Head of caudate nucleus (tissue), 42 donors: ENCODE measurements at regions not wholly inside any gene's neighbourhood (a gene's known extent, or its start where the extent isn't known, plus 50 kb on each side); places are given as distances from the start of the nearest gene placed in this dataset.

Experiments
- DNase-seq, 42 donors: peaks; one replicate each; pipeline versions ENCODE4 v3.0.0 to v3.0.0-alpha.2; 2020 to 2021; ENCODE audit warnings: mixed read lengths in 7 of 42
- intact Hi-C: fragments of 100-400 bp; cut with DNase I; formaldehyde crosslinking; loops from one replicate; pipeline ENCODE4 v1.15.0; 2022

- no peak for DNase-seq
- intact Hi-C loops, result no loop called here
Measured at GRCh38 chr2:10246370-10246769, 56.3 kb upstream of the HPCAL1 start.

GRCh38 chr2:10246831-10247230, 55.9 kb upstream of the HPCAL1 start:
- no peak for DNase-seq
- intact Hi-C loops, result no loop called here

GRCh38 chr2:10249798-10250197, 52.9 kb upstream of the HPCAL1 start:
- intact Hi-C loops, result no loop called here

GRCh38 chr2:10252224-10252623, 50.5 kb upstream of the HPCAL1 start:
- no peak for DNase-seq

More at GRCh38 chr2:10249798-10250197, 52.9 kb upstream of the HPCAL1 start:
- no peak for DNase-seq

GRCh38 chr2:10252661-10253060, 50.0 kb upstream of the HPCAL1 start:
- intact Hi-C loops, result no loop called here

More at GRCh38 chr2:10252224-10252623, 50.5 kb upstream of the HPCAL1 start:
- intact Hi-C loops, result no loop called here

More at GRCh38 chr2:10252661-10253060, 50.0 kb upstream of the HPCAL1 start:
- no peak for DNase-seq
